Ishikawa (cell line): ENCODE measurements at regions not wholly inside any gene's neighbourhood (a gene's known extent, or its start where the extent isn't known, plus 50 kb on each side); places are given as distances from the start of the nearest gene placed in this dataset.

Experiments
- CEBPB ChIP-seq: IDR thresholded peaks from 2 replicates; pipeline ENCODE4 v1.6.1; 2012
- EP300 ChIP-seq: IDR thresholded peaks from 2 replicates; pipeline ENCODE4 v1.6.1; 2012; ENCODE audit warnings: borderline replicate concordance
- FOXM1 ChIP-seq: IDR thresholded peaks from 2 replicates; pipeline ENCODE4 v1.6.1; 2012; ENCODE audit warnings: low read depth, borderline replicate concordance
- NFIC ChIP-seq: IDR thresholded peaks from 2 replicates; pipeline ENCODE4 v1.6.1; 2012
- RAD21 ChIP-seq: IDR thresholded peaks from 2 replicates; pipeline ENCODE4 v1.6.1; 2012; ENCODE audit warnings: low read depth
- TCF12 ChIP-seq: IDR thresholded peaks from 2 replicates; pipeline ENCODE4 v1.6.1; 2012; ENCODE audit warnings: low read depth
- USF1 ChIP-seq: IDR thresholded peaks from 2 replicates; pipeline ENCODE4 v1.6.1; 2012
- YY1 ChIP-seq: IDR thresholded peaks from 2 replicates; pipeline ENCODE4 v1.6.1; 2012; ENCODE audit warnings: low read depth
- TF ChIP-seq, protein P1 (sequence below): IDR thresholded peaks from 2 replicates; pipeline ENCODE4 v1.6.1; 2012; ENCODE audit warnings: low read depth, mild to moderate bottlenecking
- TF ChIP-seq, protein P2 (sequence below): IDR thresholded peaks from 2 replicates; pipeline ENCODE4 v1.6.1; 2012

DNA sequence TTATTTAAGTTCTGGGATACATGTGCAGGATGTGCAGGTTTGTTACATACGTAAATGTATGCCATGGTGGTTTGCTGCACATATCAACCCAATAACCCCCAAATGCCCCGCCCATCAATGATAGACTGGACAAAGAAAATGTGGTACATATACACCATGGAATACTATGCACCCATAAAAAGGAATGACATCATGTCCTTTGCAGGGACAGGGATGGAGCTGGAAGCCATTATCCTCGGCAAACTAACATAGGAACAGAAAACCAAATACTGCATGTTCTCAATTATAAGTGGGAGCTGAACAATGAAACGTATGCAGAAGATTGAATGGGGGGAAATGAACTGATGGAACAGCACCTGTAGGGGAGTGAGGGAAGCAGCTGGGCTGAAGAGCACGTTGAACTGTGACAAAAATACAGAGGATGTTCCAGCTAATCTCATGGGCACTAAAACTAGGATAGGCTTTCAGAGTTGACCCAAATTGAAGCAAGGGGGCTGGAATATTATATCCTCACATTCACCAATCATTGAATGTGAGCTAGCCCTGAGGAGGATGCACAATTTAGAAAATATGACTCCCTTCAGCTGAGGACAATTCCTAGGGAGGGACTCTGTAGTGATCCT, 70.5 kb upstream of the OSMR start:
- TF ChIP-seq CEBPB (no peak), USF1 (no peak), RAD21 (no peak), FOXM1 (no peak), EP300 (no peak), YY1 (no peak), TCF12 (no peak), NFIC (no peak)
- TF ChIP-seq, protein P1, sequence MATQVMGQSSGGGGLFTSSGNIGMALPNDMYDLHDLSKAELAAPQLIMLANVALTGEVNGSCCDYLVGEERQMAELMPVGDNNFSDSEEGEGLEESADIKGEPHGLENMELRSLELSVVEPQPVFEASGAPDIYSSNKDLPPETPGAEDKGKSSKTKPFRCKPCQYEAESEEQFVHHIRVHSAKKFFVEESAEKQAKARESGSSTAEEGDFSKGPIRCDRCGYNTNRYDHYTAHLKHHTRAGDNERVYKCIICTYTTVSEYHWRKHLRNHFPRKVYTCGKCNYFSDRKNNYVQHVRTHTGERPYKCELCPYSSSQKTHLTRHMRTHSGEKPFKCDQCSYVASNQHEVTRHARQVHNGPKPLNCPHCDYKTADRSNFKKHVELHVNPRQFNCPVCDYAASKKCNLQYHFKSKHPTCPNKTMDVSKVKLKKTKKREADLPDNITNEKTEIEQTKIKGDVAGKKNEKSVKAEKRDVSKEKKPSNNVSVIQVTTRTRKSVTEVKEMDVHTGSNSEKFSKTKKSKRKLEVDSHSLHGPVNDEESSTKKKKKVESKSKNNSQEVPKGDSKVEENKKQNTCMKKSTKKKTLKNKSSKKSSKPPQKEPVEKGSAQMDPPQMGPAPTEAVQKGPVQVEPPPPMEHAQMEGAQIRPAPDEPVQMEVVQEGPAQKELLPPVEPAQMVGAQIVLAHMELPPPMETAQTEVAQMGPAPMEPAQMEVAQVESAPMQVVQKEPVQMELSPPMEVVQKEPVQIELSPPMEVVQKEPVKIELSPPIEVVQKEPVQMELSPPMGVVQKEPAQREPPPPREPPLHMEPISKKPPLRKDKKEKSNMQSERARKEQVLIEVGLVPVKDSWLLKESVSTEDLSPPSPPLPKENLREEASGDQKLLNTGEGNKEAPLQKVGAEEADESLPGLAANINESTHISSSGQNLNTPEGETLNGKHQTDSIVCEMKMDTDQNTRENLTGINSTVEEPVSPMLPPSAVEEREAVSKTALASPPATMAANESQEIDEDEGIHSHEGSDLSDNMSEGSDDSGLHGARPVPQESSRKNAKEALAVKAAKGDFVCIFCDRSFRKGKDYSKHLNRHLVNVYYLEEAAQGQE = no peak
- TF ChIP-seq, protein P2, sequence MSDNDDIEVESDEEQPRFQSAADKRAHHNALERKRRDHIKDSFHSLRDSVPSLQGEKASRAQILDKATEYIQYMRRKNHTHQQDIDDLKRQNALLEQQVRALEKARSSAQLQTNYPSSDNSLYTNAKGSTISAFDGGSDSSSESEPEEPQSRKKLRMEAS = no peak
